ENCODE measurements at regions not wholly inside any gene's neighbourhood (a gene's known extent, or its start where the extent isn't known, plus 50 kb on each side); places are given as distances from the start of the nearest gene placed in this dataset.
A peak's percentile ranks its signal among the peaks of the same experiment; 100 is the strongest.

DNA sequence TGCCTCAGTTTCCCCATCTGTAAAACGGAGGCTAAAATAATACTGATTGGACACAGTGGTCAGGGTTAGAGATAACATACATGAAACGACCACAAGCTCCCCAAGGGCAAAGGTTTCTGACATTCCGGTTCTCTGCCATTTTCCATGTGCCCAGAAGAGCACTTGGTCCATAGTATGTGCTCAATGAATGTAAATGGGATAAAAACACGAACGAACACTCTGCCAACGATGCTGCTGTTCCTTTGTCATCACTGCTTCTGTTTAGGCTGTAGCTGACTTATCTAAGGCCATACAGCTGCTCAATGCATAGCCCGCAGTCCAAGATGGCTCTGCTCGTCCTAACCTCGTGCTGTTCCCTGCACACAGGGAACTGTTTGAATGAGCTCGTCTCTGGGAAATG lies 102.0 kb downstream of the RMI2 start:
- DNase-seq: no peak

- DNase-seq: no peak
These were observed 102.6 kb downstream of the RMI2 start for GRCh38 chr16:11447836-11448235.

GRCh38 chr16:11448796-11449416 lies 103.6 kb downstream of the RMI2 start:
- no peak for DNase-seq

DNA sequence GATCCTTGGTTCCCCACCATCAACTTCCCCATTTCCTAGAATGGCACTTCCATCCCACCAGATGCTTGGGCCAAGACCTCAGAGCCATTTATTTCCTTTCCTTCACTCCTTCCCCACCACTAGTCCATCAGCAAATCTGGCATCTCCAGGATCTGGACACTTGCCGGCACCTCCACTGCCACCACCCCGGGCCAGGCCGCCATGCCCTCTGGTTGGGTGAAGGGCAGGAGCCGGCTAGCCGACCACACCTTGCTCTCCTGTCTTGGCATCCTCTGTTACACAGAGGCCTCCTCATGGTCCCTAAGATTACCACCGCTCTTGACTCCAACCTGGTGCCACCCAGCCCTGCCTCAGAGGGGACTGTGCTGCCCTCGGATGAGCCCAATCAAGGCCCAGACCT lies 104.5 kb downstream of the RMI2 start:
- DNase-seq: no peak

DNA sequence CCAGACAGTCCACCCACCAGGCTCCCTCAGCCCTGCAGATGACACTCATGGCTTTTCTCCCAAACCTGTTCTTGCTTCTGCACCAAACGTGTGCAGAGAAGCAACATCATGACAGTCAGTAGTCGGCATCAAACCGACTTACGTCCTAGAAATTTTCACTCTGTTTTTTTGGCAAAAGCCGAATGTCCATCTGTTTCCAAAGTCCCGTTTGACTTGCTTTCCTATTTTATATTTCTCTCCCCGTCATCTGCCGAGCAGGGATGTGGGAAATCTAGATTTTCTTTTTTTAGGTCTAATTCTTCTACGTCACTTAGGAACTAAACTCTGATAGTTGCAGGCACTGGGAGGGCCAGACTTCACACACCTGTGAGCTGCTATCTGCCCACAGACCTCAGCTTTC lies 104.9 kb downstream of the RMI2 start:
- no peak for DNase-seq

DNA sequence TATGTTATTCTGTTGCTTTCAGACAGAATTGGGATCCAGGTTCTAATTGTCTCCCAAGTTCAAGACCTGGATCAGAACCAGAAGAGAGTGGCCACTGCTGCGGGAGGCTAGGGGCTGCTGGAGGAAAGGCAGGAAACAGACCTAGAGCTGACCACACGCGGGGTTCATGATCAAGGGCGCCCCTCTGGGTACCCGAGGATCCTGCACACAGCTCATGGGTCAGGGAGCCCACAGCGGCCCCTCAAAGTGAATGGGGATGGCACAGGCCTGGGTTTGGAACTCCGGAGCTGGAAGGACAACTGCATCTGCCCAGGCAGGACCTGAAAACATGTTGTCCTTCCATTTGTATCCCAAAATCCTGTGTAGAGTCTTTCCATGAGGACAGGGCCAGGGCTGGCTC lies 107.0 kb downstream of the RMI2 start:
- DNase-seq: no peak

DNA sequence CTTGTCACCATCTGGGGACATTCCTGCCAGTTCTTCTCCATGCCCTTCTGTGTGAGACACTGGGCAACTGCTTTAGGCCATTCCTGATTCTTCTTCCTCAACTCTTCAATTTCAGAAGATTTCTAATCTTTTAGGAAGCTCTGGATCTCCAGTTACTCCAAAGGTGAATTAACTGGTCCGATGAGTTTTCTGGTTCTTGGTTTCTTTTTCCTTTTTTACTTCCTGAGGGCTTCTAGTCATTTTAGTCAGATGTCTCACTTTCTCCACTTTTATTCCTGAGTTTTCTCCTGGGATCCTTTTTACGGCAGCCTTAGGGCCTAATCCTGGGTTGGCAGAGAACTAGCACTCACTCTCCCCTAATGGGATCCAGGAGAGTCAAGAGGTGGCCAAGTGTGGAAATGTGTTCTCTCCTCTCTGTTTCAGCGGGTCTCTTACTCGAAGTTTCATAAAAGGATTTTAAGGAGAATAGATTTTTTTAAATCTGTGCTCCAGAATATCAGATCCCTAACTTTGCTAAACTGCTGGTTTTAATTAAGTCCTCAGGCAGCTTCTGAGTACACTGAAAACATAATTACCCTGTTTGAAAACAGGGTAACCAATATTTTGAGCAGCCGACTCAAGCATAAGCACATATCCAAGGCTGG lies 107.6 kb downstream of the RMI2 start:
- DNase-seq: no peak

DNA sequence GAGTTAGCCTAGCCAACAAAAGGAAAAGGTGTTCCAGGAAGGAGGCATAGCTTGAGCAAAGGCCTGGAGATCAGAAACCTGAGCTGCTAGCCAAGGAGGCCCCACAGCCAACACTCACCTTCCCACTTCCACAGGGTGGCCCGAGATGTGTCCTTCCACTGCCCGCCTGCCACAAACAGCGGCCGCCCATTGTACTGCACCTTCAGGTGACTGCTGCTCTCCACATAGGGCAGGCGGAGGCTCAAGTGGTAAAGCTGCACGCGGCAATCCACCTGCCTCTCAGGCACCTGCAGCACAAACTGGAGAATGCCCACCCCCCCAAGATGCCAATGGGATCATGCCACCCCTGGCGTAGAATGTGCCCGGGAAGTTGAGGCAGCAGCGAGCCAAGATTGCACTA lies 111.5 kb downstream of the RMI2 start:
- no peak for DNase-seq

DNA sequence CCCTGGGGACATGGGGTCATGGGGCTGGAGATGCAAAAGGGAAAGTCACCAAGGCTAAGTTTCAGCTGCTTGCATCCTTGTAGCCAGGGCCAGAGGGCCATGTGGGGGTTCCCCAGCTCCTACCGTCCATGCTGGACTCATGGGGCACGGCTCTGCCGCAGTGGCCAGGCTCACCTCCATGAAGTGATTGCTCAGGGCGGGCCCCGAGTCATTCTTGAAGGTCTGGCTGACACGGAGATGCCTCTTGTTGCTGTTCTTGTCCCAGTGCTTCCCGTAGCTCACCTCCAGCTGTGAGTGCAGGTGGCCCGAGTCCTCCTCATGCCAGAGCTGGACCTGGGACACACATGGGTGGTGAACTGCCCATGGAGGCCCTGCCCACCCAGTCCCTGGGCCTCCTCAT lies 114.5 kb downstream of the RMI2 start:
- no peak for DNase-seq

DNA sequence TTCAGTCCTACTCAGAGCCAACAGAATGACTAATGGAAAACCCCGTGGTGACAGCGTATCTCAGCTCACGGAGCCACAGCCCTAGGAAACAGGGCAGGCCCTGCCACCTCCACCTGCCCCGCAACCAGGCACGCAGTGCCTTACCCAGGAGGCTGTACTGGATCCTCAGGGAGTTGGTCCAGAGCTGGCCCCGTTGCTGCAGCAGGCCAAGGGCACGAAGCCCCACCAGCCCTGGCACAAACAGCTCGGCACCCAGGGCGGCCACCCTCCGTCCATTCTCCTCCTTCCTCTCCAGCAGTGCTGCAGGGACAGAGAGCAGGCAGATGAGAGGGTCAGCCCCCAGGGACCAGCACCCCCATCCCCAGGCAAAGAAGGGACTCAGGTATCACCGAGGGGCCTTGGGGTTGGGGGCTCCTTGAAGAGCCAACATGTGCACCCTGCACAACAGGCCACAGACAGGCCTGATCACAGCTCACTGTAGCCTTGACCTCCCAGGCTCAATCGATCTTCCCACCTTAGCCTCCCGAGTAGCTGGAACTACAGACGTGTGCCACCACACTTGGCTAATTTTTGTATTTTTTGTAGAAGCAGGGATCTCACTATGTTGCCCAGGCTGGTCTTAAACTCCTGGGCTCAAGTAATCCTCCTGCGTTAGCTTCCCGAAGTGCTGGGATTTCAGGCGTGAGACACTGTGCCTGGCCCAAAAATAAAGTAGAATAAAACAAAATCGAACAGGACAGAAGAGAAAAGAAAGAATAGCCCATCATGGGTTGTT lies 115.7 kb downstream of the RMI2 start:
- DNase-seq: no peak

DNA sequence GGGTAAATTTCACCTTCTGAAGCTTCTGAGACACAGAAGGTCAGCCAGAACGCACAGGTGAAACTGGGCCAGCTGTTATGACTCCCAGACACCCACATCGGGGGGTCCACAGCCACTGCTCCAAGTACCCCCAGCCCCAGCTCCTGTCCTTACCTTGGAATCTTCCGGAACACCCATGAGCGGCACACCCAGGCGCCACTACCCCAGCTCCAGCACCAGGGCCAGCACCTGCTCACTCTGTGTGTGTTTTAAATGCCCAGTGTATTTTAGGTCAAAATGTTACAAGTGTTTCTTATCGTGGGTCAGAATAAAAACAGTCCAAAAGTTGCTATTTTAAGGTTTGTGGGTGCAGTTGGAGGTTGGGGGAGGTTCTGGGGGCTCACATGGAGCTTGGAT lies 116.3 kb downstream of the RMI2 start:
- DNase-seq: no peak

DNA sequence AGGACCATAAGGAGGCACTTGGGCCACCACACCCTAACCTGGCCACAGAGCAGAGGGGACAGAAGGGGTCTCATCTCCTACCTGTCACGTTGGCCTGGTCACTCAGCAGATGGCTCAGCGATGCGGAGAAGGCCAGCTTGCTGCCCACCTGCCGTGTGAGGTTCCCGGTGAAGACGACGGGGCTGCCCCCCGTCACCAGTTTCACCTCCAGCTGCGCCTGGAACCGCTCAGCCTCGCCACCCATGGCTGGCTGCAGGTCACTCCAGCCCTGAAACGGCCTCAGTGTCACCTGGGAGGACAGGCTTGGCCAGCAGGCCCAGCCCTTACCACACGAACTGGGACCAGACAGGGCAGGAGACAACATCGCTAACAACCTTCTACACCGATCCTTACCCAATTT lies 116.8 kb downstream of the RMI2 start:
- no peak for DNase-seq

- DNase-seq: no peak
These were observed 117.6 kb downstream of the RMI2 start for GRCh38 chr16:11462861-11463260.

DNA sequence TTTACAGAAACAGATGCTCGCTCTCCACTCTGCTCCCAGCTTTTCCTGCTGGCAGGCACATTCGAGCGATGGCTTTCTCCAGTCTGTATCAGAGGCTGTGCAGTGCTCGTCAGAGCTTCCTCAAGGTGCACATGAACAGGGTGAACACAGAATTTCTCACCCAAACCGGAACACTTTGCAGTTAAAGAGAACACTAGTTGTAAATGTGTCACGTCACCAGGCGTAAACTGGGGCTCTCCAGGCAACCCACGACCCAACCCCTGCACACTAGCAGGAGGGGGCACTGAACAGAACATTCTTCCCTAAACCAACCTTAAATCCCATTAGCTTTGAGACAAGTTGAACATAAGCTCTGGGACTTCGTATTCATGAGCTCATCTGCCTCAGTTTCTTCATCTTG lies 119.0 kb downstream of the RMI2 start:
- no peak for DNase-seq

DNA sequence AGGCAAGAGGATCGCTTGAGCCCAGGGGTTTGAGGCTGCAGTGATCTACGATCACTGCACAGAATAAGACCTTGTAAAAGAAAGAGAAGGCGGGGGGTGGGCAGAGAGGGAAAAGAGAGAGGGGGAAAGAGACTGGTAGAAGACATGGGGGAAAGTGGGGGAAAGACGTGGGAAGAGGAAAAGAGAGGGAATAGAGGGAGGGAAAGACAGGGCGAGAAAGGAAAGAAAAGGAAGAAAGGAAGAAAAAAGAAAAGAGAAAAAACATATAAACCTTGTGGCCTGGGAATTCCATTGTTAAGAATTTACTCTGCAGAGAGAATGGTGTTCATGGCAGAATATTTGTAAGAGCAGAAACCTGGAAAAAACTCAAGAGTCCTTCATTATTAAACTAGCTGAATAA lies 120.4 kb downstream of the RMI2 start:
- no peak for DNase-seq

DNA sequence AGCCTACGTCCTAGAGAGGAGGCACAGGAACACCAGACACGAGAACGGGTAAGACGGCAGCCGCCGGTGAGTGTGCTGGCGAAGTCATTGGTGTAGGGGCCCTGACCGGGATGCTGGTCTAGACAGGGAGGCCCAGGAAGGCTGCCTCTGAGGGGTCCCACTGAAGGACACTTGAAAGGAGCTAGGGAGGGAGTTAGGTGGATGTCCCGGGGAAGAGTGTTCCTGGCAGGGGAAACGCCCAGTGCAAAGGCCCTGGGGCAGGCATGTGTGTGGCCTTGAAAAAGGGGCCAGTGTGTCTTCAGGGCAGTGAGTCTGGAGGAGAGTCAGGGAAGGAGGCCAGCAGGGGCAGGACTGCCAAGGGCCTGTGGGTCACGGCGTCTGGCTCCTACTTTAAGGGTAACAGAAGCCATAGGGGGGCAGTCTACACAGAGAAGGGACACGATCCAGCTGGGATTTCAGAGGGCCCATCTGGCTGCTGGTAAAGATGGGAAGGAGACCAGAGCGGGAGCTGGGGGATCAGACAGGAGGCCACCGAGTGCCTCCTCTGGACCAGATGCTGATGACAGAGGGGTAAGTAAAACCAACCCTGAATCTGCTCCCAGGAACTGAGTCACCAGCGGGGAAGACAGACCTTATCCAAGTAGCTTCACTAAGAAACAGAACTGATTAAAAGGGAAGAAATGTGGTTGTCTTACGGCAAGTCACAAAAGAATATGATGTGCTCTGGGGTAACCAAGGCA lies 115.9 kb downstream of the LITAF start:
- DNase-seq: no peak

DNA sequence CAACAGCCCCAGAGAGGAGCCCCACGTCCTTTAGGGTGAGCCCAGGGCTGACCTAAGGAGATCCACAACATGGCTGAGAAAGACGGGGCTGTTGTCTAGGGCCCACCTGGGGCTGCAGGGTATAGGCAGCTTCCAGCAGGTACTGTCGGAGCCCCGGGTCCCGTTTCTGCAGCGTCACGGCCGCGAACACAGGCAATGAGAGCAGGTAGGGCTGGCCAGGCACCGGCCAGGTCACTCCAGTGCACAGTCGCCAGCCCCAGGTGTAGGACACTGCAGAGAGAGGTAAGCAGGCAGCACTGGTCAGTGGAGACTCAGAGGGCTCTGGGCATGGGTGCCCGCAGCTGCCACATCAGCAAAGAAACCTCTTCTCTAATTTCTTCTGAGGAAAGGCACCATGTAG lies 115.2 kb downstream of the LITAF start:
- no peak for DNase-seq

DNA sequence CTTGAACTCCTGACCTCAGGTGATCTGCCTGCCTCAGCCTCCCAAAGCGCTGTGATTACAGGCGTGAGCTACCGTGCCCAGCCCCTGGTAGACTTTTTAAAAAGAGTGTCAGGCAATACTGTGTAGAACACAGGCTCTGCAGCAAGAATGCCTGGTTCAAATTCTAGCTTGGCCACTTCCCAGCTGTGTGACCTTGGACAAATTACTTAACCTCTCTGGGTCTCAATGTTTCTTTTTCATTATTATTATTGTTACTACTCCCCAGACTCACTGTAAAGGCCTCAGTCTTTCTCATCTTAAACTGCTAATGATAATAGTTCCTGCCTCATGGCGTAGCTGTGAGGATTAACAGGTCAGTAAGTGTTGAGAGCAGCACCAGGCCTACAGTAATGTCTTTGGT lies 114.3 kb downstream of the LITAF start:
- DNase-seq: no peak

DNA sequence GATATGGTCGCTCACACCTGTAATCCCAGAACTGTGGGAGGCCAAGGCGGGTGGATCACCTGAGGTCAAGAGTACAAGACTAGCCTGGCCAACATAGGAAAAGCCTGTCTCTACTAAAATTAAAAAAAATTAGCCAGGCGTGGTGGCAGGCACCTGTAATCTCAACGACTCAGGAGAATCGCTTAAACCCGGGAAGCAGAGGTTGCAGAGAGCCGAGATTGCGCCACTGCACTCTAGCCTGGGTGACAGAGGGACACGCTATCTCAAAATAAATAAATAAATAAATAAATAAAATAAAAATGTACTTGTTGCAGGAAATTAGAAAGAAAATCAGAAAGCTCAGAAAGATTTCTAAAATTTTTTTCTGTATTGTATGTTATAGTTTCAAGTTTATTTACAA lies 113.9 kb downstream of the LITAF start:
- no peak for DNase-seq

- DNase-seq: no peak
These were observed 113.0 kb downstream of the LITAF start for GRCh38 chr16:11473728-11474127.

- peak; percentile 77 to 78 for DNase-seq
These were observed 112.0 kb downstream of the LITAF start for GRCh38 chr16:11474617-11475291.

DNA sequence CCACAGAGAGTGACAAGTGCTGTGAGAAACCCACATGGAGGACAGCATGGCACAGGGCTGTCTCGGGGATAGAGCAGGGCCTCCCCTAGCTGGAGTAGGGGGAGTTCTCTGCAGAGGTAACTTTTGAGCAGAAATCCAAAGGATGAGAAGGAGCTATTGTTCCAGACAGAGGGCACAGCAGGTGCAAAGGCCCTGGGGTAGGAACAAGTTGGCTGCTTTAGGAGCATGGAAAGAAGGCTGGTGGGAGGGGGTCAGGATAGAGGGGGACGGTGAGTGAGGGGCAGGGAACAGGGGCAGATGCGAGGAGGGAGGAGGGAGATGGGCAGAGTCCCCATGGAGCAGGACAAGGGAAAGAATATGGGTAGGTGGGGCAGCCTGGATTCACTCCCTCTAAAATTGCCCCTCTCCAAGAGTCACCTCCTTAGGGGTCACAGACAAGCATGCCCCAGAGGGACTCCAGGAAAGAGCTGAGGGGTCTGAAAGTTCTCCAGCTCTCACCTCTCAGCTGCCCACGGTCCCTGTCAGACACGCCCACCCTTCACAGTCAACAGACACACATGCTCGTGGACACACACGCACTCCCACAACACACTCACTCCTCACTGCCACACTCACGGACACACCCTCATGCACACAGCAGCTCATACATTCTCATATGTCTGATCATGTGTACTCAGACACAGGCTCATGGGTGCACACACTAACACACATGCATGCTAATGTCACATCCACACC lies 110.7 kb downstream of the LITAF start:
- no peak for DNase-seq

All from NCI-H526 (cell line).